SH-SY5Y (cell line): ENCODE measurements at regions not wholly inside any gene's neighbourhood (a gene's known extent, or its start where the extent isn't known, plus 50 kb on each side); places are given as distances from the start of the nearest gene placed in this dataset.

ENCODE experiments used
- GATA2 ChIP-seq: IDR thresholded peaks from 2 replicates; pipeline ENCODE4 v1.6.1; 2011; ENCODE audit warnings: mild to moderate bottlenecking, low read depth, low read length
- GATA3 ChIP-seq: IDR thresholded peaks from 2 replicates; pipeline ENCODE4 v1.6.1; 2011; ENCODE audit warnings: low read depth, mild to moderate bottlenecking, low read length, moderate library complexity

DNA sequence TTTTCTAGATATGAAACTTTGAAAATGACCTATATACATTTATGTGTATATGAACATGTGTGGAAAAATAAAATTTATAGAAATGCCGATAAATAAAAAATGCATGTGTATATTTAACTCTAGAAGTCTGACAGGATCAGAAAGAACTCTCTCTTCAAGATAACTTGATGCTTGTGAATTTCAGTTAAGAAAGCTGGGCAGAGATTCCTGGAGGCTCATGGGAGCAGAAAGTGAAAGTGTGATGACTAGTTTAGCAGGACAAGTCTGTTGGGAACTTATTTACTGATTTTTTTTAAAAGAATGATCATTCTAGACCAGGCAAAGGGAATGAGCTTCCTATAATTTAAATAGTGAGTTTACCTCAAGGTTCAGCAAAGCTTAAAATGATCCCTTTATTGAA is 81.5 kb upstream of the KCNAB1 start:
- no peak for TF ChIP-seq GATA3
- no peak for TF ChIP-seq GATA2
